K562 (cell line): ENCODE measurements at regions not wholly inside any gene's neighbourhood (a gene's known extent, or its start where the extent isn't known, plus 50 kb on each side); places are given as distances from the start of the nearest gene placed in this dataset.

Experiments used
- ATAC-seq: fragments of 200-7000 bp; cut with Tn5 transposase; 3 replicates; pipeline ENCODE4 v1.9.1; 2020; ENCODE audit warnings: moderate library complexity
- BruUV-seq: library from RNA; stranded (reverse); fragments of 400-500 nt; replicated peaks from 2 replicates; lab custom pipeline; 2021; lab: Mats Ljungman, UMichigan
- CTCF ChIA-PET: fragments of 300-600 bp; formaldehyde crosslinking; extraction: SDS; loops from one replicate; lab custom pipeline; 2021; ENCODE audit warnings: low intra/inter-chr PET ratio; lab: Yijun Ruan, JAX
- POLR2A ChIA-PET: fragments of 300-600, 350-650 bp; sonication (Branson Sonifier 250); formaldehyde crosslinking; extraction: SDS; loops from one replicate; lab custom pipeline; 2021; ENCODE audit warnings: antibody characterized with exemption, inconsistent platforms; lab: Yijun Ruan, JAX
- DNase-seq, 4 experiments: peaks; one replicate each; pipeline versions ENCODE4 v3.0.0 to v3.0.0-alpha.2; 2011 to 2018; ENCODE audit warnings: low spot score in 3 of 4, mixed read lengths in 3 of 4; ENCODE audit errors: extremely low read depth in 1 of 4
- FAIRE-seq: peaks from 2 replicates; lab custom pipeline; 2011; peaks lifted over from hg19 to GRCh38; lab: Jason Lieb, UNC
- H2AFZ ChIP-seq: 2 replicates; pipeline ENCODE4 v1.6.0; 2011; ENCODE audit warnings: low read depth, low read length, control low read depth, inconsistent platforms
- H3K27ac ChIP-seq: fragments of 200-600 bp; 3 replicates; pipeline ENCODE4 v1.8.0; 2011; ENCODE audit warnings: low read depth, mild to moderate bottlenecking, control low read depth, inconsistent platforms, low read length, moderate library complexity, mixed read lengths; ENCODE audit errors: extremely low read depth
- H3K27me3 ChIP-seq, 2 experiments: fragments of 300-600 bp in 1 of 2; 2 replicates in 1 of 2; 3 replicates in 1 of 2; pipeline versions ENCODE4 v1.6.0 to v1.8.0; 2011; ENCODE audit warnings: inconsistent platforms in 2 of 2, low read length in 2 of 2, mild to moderate bottlenecking in 1 of 2, mixed read lengths in 1 of 2, moderate library complexity in 1 of 2; ENCODE audit not compliant: control insufficient read depth in 2 of 2, insufficient read depth in 2 of 2
- H3K36me3 ChIP-seq: fragments of 300-600 bp; 3 replicates; pipeline ENCODE4 v1.8.0; 2011; ENCODE audit warnings: mild to moderate bottlenecking, low read length, inconsistent platforms; ENCODE audit not compliant: control insufficient read depth, insufficient read depth
- H3K4me1 ChIP-seq, 2 experiments: fragments of 200-600 bp in 1 of 2; replicated peaks in 1 of 2; 2 replicates in 1 of 2; 3 replicates in 1 of 2; pipeline versions ENCODE4 v1.5.1 to v1.8.0; 2011; ENCODE audit warnings: inconsistent platforms in 2 of 2, low read length in 2 of 2, mild to moderate bottlenecking in 1 of 2, mixed read lengths in 1 of 2, moderate library complexity in 1 of 2; ENCODE audit not compliant: control insufficient read depth in 2 of 2, insufficient read depth in 2 of 2
- H3K4me2 ChIP-seq: 2 replicates; pipeline ENCODE4 v1.6.1; 2011; ENCODE audit warnings: low read length, control low read depth, inconsistent platforms, mixed read lengths; ENCODE audit not compliant: insufficient read depth
- H3K4me3 ChIP-seq: fragments of 200-600 bp; sonication (generic), shearing (Covaris generic); 2 replicates; pipeline ENCODE4 v1.5.1; 2016; ENCODE audit warnings: control low read depth, inconsistent platforms
- H3K79me2 ChIP-seq: fragments of 200-600 bp; 3 replicates; pipeline ENCODE4 v1.8.0; 2011; ENCODE audit warnings: low read length, inconsistent platforms; ENCODE audit not compliant: control insufficient read depth, insufficient read depth
- H3K9ac ChIP-seq, 2 experiments: 2 replicates each; pipeline versions ENCODE4 v1.6.0 to v1.6.1; 2011; ENCODE audit warnings: low read depth in 2 of 2, low read length in 2 of 2, control low read depth in 1 of 2, inconsistent platforms in 1 of 2, mild to moderate bottlenecking in 1 of 2, mixed read lengths in 1 of 2; ENCODE audit not compliant: insufficient read depth in 1 of 2
- H3K9me1 ChIP-seq: one replicate; pipeline ENCODE4 v1.6.0; 2011; ENCODE audit warnings: inconsistent platforms, mild to moderate bottlenecking, low read length, moderate library complexity; ENCODE audit not compliant: control insufficient read depth, insufficient read depth
- H3K9me3 ChIP-seq: replicated peaks from 2 replicates; pipeline ENCODE4 v1.5.1; 2011; ENCODE audit warnings: low read depth, low read length, inconsistent platforms; ENCODE audit not compliant: control insufficient read depth, insufficient read depth
- H4K20me1 ChIP-seq: replicated peaks from 2 replicates; pipeline ENCODE4 v1.6.1; 2011; ENCODE audit warnings: low read length, inconsistent platforms, mixed read lengths; ENCODE audit not compliant: control insufficient read depth, insufficient read depth
- CBFB ChIP-seq: sonication (generic); formaldehyde crosslinking; IDR thresholded peaks from 2 replicates; pipeline ENCODE4 v1.4.0; 2020; ENCODE audit warnings: mild to moderate bottlenecking, missing genetic modification reagents
- CHD4 ChIP-seq: fragments of 200-600 bp; sonication (generic); IDR thresholded peaks from 3 replicates; pipeline ENCODE4 v1.6.1; 2012; ENCODE audit warnings: low read depth, mild to moderate bottlenecking, mixed read lengths, low read length, inconsistent platforms; ENCODE audit not compliant: insufficient read depth, insufficient replicate concordance, poor library complexity, severe bottlenecking
- ELK1 ChIP-seq: sonication (generic); formaldehyde crosslinking; IDR thresholded peaks from 2 replicates; pipeline ENCODE4 v1.8.1; 2022; ENCODE audit warnings: missing genetic modification reagents
- NCOA1 ChIP-seq: fragments of 450-650 bp; IDR thresholded peaks from 2 replicates; pipeline ENCODE4 v1.6.1; 2016; ENCODE audit warnings: low read depth
- POLR2AphosphoS5 ChIP-seq: IDR thresholded peaks from 2 replicates; pipeline ENCODE4 v1.6.1; 2011; ENCODE audit warnings: mild to moderate bottlenecking, low read depth, low read length, moderate library complexity; ENCODE audit not compliant: control insufficient read depth, insufficient read depth
- PPARD ChIP-seq: fragments of 250-450 bp; sonication (Bioruptor Pico); IDR thresholded peaks from 2 replicates; pipeline ENCODE4 v1.8.0; 2022; ENCODE audit warnings: inconsistent platforms, mild to moderate bottlenecking, moderate library complexity
- ZNF398 ChIP-seq: fragments of 250-450 bp; sonication (Bioruptor Pico); IDR thresholded peaks from 2 replicates; pipeline ENCODE4 v1.8.0; 2021; ENCODE audit warnings: moderate library complexity, mild to moderate bottlenecking, inconsistent platforms
- ZNF696 ChIP-seq: fragments of 250-450 bp; sonication (Bioruptor Pico); conservative IDR thresholded peaks from 2 replicates; pipeline ENCODE4 v1.4.0; 2020; ENCODE audit warnings: mild to moderate bottlenecking, moderate library complexity
- ZNF75A ChIP-seq: fragments of 450-650 bp; formaldehyde crosslinking; IDR thresholded peaks from 2 replicates; pipeline ENCODE4 v1.4.0; 2020; ENCODE audit warnings: mild to moderate bottlenecking
- WGBS: fragments of 100-300 bp; shearing (Covaris generic); methylation state at CpG from one replicate; pipeline ENCODE4 v1.1.6; 2016; ENCODE audit warnings: low coverage, mixed read lengths; ENCODE audit not compliant: insufficient coverage; ENCODE audit errors: missing lambda C conversion rate; 5-methylcytosine and 5-hydroxymethylcytosine counted together
- in situ Hi-C: fragments of 300-500 bp; cut with MboI; formaldehyde crosslinking; loops from 4 replicates; pipeline ENCODE4 v1.15.0; 2018; ENCODE audit warnings: inconsistent platforms, mixed read lengths
- intact Hi-C: fragments of 100-400 bp; cut with micrococcal nuclease; formaldehyde crosslinking; loops from 2 replicates; pipeline ENCODE4 v1.14.2; 2022

DNA sequence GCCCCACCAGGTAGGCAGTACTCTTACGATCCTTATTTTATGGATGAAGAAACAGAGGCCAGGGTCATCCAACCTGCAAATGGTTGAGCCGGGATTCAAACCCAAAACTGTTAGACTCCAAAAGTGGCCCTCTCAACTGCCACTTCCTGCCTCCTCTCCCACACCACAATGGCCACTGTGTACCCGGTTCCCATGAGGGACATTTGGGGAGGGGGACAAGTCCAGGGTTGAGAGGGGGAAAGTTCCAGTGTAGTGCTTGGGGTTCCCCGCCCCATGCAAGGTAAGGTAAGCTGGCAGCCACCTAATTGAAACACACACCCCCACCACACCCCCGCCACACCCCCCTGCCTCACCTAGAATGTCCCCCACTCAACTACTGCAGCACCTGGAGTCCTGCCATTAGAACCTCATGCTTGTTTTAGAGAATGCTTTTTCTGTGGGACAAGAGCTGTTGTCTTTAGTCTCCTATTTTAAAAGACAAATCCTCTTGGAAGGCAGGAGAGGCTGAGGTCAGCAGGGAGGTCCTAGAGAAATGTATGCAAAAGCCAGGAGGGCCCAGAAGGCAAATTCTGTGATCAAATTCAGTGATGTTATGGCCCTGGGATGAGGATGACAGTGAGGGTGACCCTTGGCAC lies 145.2 kb downstream of the ZFP36L2 start:
- no peak overlapping the region for H2AFZ ChIP-seq
- no peak for DNase-seq

DNA sequence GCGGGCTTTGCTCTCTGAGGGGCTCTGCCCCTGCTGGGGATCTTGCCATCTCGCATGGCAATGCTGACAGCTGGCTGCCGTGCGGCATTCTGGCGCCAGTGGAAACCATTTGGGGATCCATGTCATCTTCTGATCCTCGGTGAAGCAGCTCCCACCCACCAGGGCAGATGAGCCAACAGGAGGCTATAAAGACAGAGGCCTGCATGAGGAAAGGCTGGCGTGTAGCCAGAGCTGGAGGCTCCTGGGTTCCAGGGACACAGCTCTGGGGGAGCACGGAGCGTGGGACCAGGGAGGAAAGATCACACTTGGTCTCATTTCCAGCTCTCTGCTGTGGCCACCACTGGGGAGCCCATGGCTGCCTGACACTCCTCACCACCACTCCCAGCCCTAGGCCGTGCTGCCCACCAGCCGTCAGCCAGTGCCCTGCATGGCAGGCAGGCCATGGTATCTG lies 145.8 kb downstream of the ZFP36L2 start:
- intact Hi-C loops, result no loop called here
- Histone ChIP-seq H2AFZ (no peak overlapping the region), H3K9me3 (no peaks in the 10 kb centered on the region), H3K36me3 (no peaks in the 10 kb centered on the region), H3K9me1 (no peaks in the 10 kb centered on the region), H3K4me2 (no peak overlapping the region), H3K9ac (peak overlapping the region in 1 of 2 experiments; percentile 62; a peak in 2 of 4 replicates), H3K27ac (no peak overlapping the region), H3K4me3 (no peak overlapping the region), H3K4me1 (peaks cover 20 to 31% of the 10 kb centered on the region in 2 experiments), H3K79me2 (no peaks in the 10 kb centered on the region), H3K27me3 (no peaks in the 10 kb centered on the region), H4K20me1 (no peaks in the 10 kb centered on the region)
- ChIA-PET POLR2A (no interaction called here), CTCF (no interaction called here)
- ATAC-seq (no peak), DNase-seq (no peak), FAIRE-seq (no peak)
- in situ Hi-C loops, result no loop called here
- WGBS, result 88% methylated on average over 11 of the region's 11 CpGs
- no TSS peak for BruUV-seq
- TF ChIP-seq ZNF696 (CRISPR knock-in tag) (no peak), CHD4 (no peak), PPARD (CRISPR knock-in tag) (no peak), POLR2AphosphoS5 (no peak), NCOA1 (no peak), ZNF398 (CRISPR knock-in tag) (no peak)

More for the DNA sequence above, 145.2 kb downstream of the ZFP36L2 start:
- Histone ChIP-seq H3K79me2 (no peaks in the 10 kb centered on the region), H3K9me1 (no peaks in the 10 kb centered on the region), H3K9me3 (no peaks in the 10 kb centered on the region), H3K9ac (no peak overlapping the region), H3K36me3 (no peaks in the 10 kb centered on the region), H4K20me1 (no peaks in the 10 kb centered on the region), H3K27ac (no peak overlapping the region), H3K4me3 (no peak overlapping the region), H3K4me2 (no peak overlapping the region), H3K27me3 (no peaks in the 10 kb centered on the region), H3K4me1 (peaks cover 20 to 28% of the 10 kb centered on the region in 2 experiments)
- no TSS peak for BruUV-seq
- ChIA-PET CTCF (no interaction called here), POLR2A (interaction anchor here (0.7 kb wide), 1 partner anchor 11 kb away, joined by 3 read pairs; no protein-coding TSS in a partner anchor)
- FAIRE-seq (no peak), ATAC-seq (no peak)
- in situ Hi-C loops (no loop called here), intact Hi-C loops (no loop called here)
- TF ChIP-seq ELK1 (CRISPR knock-in tag) (no peak), CBFB (CRISPR knock-in tag) (no peak), ZNF75A (no peak)
- 55% methylated on average over 3 of the region's 5 CpGs for WGBS
